ENCODE measurements at regions not wholly inside any gene's neighbourhood (a gene's known extent, or its start where the extent isn't known, plus 50 kb on each side); places are given as distances from the start of the nearest gene placed in this dataset.

GRCh38 chr10:117699436-117700075 lies 157.0 kb downstream of the EMX2 start:
- TF ChIP-seq CTCF (IDR thresholded peaks at IDR 0.05), result no peak
- no peak for TF ChIP-seq POLR2AphosphoS5 (IDR thresholded peaks at IDR 0.05)
- no peak overlapping the region for H3K4me3 ChIP-seq
- no peaks in the 10 kb centered on the region for H3K4me1 ChIP-seq
- peak overlapping the region in 1 of 2 donors; percentile 9 for H3K27ac ChIP-seq
- DNase-seq (ENCODE audit: low spot score in 2 of 2), result peak in 1 of 2 donors; percentile 47
- intact Hi-C loops (cut with DNase I; ENCODE audit: low total_unique reads), result no loop called here
- no peaks in the 10 kb centered on the region for H3K27me3 ChIP-seq
- no peaks in the 10 kb centered on the region for H3K9me3 ChIP-seq
- no peaks in the 10 kb centered on the region for H3K36me3 ChIP-seq

DNA sequence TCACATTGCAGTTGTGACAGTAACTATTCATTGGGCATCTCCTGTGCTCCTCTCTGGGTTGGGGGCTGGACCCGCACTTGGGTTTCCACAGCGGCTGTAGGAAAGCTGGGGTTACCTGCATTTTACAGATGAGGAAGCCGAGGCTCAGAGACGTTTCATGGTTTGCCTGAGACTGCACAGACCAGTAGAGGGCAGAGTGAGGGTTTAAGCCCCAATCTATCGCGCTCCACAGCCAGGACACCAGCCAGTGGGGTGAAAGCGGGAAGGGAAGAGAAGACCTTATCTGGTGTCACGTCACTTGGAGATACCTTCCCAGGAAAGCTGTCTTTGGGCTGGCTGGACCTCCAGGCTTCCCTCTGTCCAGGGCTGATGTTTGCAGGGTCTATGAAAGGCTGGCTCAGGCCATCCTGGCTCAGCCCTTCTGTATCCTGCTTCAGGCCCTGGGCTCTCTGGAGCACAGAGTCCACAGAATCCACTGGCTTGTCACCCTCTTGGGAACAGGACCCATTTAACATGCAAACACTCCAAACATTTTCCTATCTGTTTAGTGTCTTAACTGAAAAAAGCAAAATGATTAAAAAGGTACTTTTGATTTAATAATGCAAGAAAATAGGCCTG lies 167.7 kb downstream of the EMX2 start:
- DNase-seq (ENCODE audit: low spot score in 2 of 2), result no peak
- H3K27me3 ChIP-seq, result peaks cover 0 to 9% of the 10 kb centered on the region in 2 donors
- TF ChIP-seq POLR2A (IDR thresholded peaks at IDR 0.05) (no peak), POLR2AphosphoS5 (IDR thresholded peaks at IDR 0.05) (no peak), CTCF (IDR thresholded peaks at IDR 0.05) (no peak)
- intact Hi-C loops (cut with DNase I; ENCODE audit: low total_unique reads), result no loop called here
- no peaks in the 10 kb centered on the region for H3K4me1 ChIP-seq
- no peaks in the 10 kb centered on the region for H3K36me3 ChIP-seq
- no peak overlapping the region for H3K4me3 ChIP-seq
- no peaks in the 10 kb centered on the region for H3K9me3 ChIP-seq
- H3K27ac ChIP-seq, result no peak overlapping the region

- H3K4me1 ChIP-seq, result no peaks in the 10 kb centered on the region
- no peak overlapping the region for H3K4me3 ChIP-seq
- intact Hi-C loops (cut with DNase I; ENCODE audit: low total_unique reads), result no loop called here
- H3K27ac ChIP-seq, result no peak overlapping the region
- H3K36me3 ChIP-seq, result no peaks in the 10 kb centered on the region
- TF ChIP-seq POLR2AphosphoS5 (IDR thresholded peaks at IDR 0.05) (no peak), POLR2A (IDR thresholded peaks at IDR 0.05) (no peak), CTCF (IDR thresholded peaks at IDR 0.05) (no peak)
- no peak for DNase-seq (ENCODE audit: low spot score in 2 of 2)
- H3K27me3 ChIP-seq, result peaks cover 0 to 9% of the 10 kb centered on the region in 2 donors
- H3K9me3 ChIP-seq, result no peaks in the 10 kb centered on the region
Measured at GRCh38 chr10:117716889-117717288, 174.3 kb downstream of the EMX2 start.

DNA sequence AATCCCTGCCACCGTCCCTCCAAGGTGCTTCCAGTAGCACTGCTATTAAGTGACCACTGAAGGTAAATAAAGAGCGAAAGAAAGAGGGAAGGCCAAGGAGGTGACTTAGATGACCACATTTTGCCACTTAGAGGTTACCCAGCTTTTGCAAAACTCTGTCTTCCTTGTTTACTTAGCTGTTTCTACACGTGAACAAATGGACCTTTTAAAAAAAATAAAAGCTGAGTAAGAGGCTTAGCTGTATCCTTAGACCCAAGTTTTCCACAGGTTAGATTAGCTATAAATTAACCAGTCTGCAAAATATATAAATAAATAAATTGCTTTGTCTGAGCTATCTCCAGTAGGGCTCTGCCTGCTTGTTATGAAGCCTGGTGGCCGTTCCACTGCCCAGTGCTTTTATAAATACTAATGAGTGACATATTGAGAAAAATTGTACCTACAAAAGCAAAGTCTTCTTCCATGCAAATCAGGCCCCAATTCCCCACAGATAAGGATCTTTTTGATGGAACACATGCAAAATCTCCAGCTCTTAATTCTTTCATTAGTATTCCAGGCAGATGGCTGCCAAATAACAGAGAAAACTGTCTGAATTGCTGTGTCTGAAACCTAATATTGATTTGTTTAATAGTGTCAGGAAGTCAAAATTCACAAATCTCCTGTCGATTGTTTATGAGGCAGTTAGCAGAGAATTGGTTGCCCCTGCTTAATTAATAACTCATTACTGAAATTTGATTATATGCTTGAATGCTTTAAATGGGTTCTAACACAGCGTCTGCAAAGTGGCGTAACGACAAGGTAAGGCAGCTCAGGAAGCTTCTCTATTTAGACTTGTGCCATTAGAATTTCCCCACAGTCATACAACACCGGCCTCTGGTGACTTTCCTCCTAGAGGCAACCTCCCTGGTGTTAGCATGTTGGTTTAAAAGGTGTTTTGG lies 176.7 kb downstream of the EMX2 start:
- no peak for DNase-seq (ENCODE audit: low spot score in 2 of 2)
- Histone ChIP-seq H3K9me3 (no peaks in the 10 kb centered on the region), H3K4me1 (no peaks in the 10 kb centered on the region), H3K36me3 (no peaks in the 10 kb centered on the region), H3K4me3 (no peak overlapping the region), H3K27me3 (peaks cover 0 to 9% of the 10 kb centered on the region in 2 donors), H3K27ac (no peak overlapping the region)
- intact Hi-C loops (cut with DNase I; ENCODE audit: low total_unique reads), result no loop called here
- TF ChIP-seq CTCF (IDR thresholded peaks at IDR 0.05) (no peak), POLR2AphosphoS5 (IDR thresholded peaks at IDR 0.05) (no peak), POLR2A (IDR thresholded peaks at IDR 0.05) (no peak)
